Neutrophil (primary cell): ENCODE measurements at regions not wholly inside any gene's neighbourhood (a gene's known extent, or its start where the extent isn't known, plus 50 kb on each side); places are given as distances from the start of the nearest gene placed in this dataset.

Experiments
- H3K27ac ChIP-seq: fragments of 200-600 bp; sonication (generic); 2 replicates; pipeline ENCODE4 v1.5.1; 2016; ENCODE audit warnings: mild to moderate bottlenecking, moderate library complexity
- H3K27me3 ChIP-seq: fragments of 200-600 bp; sonication (generic); 2 replicates; pipeline ENCODE4 v1.6.0; 2016; ENCODE audit warnings: mild to moderate bottlenecking
- H3K36me3 ChIP-seq: fragments of 200-600 bp; sonication (generic); 2 replicates; pipeline ENCODE4 v1.5.1; 2017
- H3K4me1 ChIP-seq, 2 experiments: fragments of 200-600 bp in 1 of 2; sonication (generic) in 1 of 2; 1 replicate in 1 of 2; 2 replicates in 1 of 2; pipeline versions ENCODE4 v1.5.1 to v1.6.1; 2013 to 2016; ENCODE audit warnings: low read depth in 1 of 2, low read length in 1 of 2, mild to moderate bottlenecking in 1 of 2, moderate library complexity in 1 of 2; ENCODE audit not compliant: control insufficient read depth in 1 of 2, insufficient read depth in 1 of 2
- H3K4me3 ChIP-seq, 2 experiments: fragments of 200-600 bp in 1 of 2; sonication (generic) in 1 of 2; 1 replicate in 1 of 2; 2 replicates in 1 of 2; pipeline ENCODE4 v1.5.1; 2013 to 2016; ENCODE audit warnings: low read depth in 1 of 2, low read length in 1 of 2, mild to moderate bottlenecking in 1 of 2, moderate library complexity in 1 of 2
- H3K9me3 ChIP-seq: fragments of 200-600 bp; sonication (generic); 2 replicates; pipeline ENCODE4 v1.5.1; 2016
- TF ChIP-seq, protein P1 (sequence below): fragments of 200-600 bp; sonication (generic); IDR thresholded peaks from 2 replicates; pipeline ENCODE4 v1.5.1; 2016; ENCODE audit warnings: antibody characterized with exemption

DNA sequence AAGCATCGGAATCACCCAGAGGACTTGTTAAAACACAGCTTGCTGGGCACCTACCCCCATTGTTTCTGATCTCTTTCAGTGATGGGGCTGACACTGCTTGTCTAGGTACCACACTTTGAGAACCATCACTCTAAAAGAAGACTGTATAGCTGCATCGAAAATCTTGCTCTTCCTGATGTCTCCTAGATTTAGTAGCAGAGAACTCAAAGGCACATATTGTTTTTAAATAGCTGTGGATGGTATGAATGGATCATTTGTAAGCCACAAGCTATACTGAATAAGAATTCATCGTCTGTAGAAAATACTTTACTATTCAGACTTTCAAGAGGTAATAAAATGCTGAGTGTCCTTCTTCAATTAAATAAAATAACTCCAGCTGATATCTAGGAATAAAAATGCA lies 405.4 kb downstream of the ANKRD50 start:
- Histone ChIP-seq H3K4me3 (no peak overlapping the region), H3K4me1 (peaks cover 0 to 28% of the 10 kb centered on the region in 2 experiments), H3K9me3 (no peaks in the 10 kb centered on the region), H3K36me3 (no peaks in the 10 kb centered on the region), H3K27ac (no peak overlapping the region), H3K27me3 (no peaks in the 10 kb centered on the region)
- TF ChIP-seq, protein P1, sequence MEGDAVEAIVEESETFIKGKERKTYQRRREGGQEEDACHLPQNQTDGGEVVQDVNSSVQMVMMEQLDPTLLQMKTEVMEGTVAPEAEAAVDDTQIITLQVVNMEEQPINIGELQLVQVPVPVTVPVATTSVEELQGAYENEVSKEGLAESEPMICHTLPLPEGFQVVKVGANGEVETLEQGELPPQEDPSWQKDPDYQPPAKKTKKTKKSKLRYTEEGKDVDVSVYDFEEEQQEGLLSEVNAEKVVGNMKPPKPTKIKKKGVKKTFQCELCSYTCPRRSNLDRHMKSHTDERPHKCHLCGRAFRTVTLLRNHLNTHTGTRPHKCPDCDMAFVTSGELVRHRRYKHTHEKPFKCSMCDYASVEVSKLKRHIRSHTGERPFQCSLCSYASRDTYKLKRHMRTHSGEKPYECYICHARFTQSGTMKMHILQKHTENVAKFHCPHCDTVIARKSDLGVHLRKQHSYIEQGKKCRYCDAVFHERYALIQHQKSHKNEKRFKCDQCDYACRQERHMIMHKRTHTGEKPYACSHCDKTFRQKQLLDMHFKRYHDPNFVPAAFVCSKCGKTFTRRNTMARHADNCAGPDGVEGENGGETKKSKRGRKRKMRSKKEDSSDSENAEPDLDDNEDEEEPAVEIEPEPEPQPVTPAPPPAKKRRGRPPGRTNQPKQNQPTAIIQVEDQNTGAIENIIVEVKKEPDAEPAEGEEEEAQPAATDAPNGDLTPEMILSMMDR: no peak

DNA sequence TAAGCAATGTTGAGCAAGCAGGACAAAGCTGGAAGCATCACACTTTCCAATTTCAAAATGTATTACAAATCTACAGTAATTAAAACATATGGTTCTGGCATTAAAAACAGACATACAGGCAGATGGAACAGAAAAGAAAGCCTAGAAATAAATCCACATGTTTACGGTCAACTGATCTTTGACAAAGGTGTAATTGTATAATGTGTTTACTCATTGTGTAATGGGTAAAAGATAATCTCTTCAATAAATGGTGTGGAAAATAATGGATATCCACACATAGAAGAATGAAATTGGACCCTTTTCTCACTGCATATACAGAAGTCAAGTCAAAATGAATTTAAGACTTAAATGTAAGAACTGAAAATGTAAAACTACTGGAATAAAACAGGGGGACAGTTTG lies 394.2 kb downstream of the ANKRD50 start:
- no peak overlapping the region for H3K27ac ChIP-seq
- TF ChIP-seq, protein P1: no peak
- H3K4me1 ChIP-seq: peaks cover 0 to 4% of the 10 kb centered on the region in 2 experiments
- H3K27me3 ChIP-seq: no peaks in the 10 kb centered on the region
- no peaks in the 10 kb centered on the region for H3K9me3 ChIP-seq
- H3K4me3 ChIP-seq: no peak overlapping the region
- no peaks in the 10 kb centered on the region for H3K36me3 ChIP-seq

DNA sequence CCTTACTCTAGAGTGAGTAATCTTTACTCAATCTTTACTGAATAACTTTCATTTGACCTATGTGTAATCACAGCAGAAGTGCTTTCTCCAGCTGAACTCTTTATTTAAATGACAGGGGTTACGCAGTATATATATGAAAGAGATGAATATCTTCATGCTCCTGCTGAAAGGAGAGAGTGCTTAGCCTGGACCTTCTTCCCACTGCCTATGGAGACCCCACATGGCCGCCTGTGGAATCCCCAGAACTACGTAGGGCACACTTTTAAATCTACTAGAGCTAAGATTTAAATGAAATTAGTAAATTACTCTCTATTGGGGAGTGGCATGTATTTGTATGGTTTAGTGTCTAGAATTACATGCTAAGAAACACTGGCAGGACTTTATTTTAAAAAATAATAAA lies 391.2 kb downstream of the ANKRD50 start:
- Histone ChIP-seq H3K27me3 (no peaks in the 10 kb centered on the region), H3K9me3 (no peaks in the 10 kb centered on the region), H3K36me3 (no peaks in the 10 kb centered on the region), H3K27ac (no peak overlapping the region), H3K4me1 (peaks cover 0 to 4% of the 10 kb centered on the region in 2 experiments), H3K4me3 (no peak overlapping the region)
- TF ChIP-seq, protein P1: no peak

DNA sequence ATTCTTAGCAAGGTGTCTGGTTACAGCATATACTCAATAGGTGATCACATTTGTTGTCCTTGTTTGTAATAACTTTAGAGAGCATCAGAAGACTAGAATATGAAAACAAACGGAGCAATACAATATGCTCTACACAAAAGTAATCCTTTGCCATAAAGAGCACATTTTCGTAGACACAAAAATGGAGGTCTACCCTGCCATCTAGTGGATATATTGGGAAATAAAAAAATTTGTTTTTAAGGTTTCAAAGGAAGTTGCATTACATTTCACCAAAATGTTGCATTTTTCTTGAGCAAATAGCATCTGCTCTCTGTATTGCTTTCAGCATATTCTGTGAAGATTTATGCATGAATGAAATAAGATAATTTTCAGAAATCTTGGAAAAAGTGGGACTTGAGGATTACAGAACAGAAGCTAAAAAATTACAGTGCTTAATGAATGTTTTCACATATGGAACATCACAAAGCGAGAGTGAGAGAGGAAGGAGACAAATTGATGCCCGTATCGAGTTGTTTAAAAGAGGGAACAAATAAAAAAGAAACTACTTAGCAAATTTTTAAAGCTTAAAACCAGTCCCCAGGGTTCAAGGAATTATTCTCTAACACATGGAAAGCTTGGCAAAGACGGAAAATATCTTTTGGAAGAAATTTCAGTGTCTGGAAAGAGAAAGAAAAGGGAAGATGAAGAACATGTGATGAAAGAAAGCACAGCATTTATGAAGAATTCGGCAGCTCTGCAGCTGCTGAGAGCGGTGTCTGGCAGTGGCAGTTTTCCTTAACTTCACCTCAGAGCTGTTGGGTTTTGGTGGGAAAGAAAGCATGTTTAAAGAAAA lies 390.1 kb downstream of the ANKRD50 start:
- TF ChIP-seq, protein P1: no peak
- H3K36me3 ChIP-seq: no peaks in the 10 kb centered on the region
- no peaks in the 10 kb centered on the region for H3K27me3 ChIP-seq
- no peaks in the 10 kb centered on the region for H3K9me3 ChIP-seq
- no peak overlapping the region for H3K27ac ChIP-seq
- H3K4me3 ChIP-seq: no peak overlapping the region
- H3K4me1 ChIP-seq: peaks cover 0 to 4% of the 10 kb centered on the region in 2 experiments

DNA sequence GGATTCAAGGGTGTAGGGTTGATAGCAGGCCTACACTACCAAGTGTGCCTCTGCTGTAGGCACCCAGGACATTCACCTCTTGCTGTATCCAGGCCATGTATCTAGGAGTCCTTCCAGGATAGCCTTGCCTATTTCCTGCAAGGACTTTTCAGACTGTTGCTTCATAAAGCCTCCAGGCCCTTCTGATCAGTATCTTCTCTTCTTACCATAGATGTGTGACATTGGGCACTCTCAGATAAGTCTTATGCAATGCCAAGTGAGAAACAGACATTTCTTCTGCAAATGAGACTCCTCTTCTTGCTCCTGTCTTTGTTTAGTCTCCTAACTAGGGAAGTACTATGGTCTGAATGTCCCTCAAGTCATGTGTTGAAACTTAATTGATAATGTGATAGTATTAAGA lies 386.8 kb downstream of the ANKRD50 start:
- H3K4me3 ChIP-seq: no peak overlapping the region
- H3K36me3 ChIP-seq: no peaks in the 10 kb centered on the region
- TF ChIP-seq, protein P1: no peak
- no peaks in the 10 kb centered on the region for H3K9me3 ChIP-seq
- H3K27ac ChIP-seq: no peak overlapping the region
- H3K4me1 ChIP-seq: peaks cover 0 to 4% of the 10 kb centered on the region in 2 experiments
- no peaks in the 10 kb centered on the region for H3K27me3 ChIP-seq
